Stimulated activated CD8-positive, alpha-beta memory T cell treated with anti-CD3 and anti-CD28 coated beads, Interleukin-7, amount 100 ng/mL, for 24 hours (primary cell): ENCODE measurements at regions not wholly inside any gene's neighbourhood (a gene's known extent, or its start where the extent isn't known, plus 50 kb on each side); places are given as distances from the start of the nearest gene placed in this dataset.
"Not testable (repeated sequence)": the region's sequence is repeated elsewhere in the genome, so short reads cannot be mapped to it uniquely, and the experiment has no call there.

ENCODE experiments used
- DNase-seq: peaks from one replicate; pipeline ENCODE4 v3.0.0-alpha.2; 2020; ENCODE audit warnings: low read depth

DNA sequence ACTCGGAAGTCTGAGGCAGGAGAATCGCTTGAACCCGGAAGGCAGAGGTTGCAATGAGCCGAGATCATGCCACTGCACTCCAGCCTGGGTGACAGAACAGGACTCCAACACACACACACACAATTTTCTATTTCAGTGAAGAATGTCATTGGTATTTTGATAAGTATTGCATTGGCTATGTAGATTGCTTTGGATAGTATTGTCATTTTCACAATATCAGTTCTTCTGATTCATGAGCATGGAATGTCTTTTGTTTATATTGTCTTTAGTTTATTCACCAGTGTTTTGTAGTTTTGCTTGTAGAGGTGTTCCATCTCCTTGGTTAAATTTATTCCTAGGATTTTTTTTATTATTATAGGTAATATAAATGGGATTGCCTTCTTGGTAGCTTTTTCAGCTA lies 693.4 kb upstream of the SYT4 start:
- no peak for DNase-seq

DNA sequence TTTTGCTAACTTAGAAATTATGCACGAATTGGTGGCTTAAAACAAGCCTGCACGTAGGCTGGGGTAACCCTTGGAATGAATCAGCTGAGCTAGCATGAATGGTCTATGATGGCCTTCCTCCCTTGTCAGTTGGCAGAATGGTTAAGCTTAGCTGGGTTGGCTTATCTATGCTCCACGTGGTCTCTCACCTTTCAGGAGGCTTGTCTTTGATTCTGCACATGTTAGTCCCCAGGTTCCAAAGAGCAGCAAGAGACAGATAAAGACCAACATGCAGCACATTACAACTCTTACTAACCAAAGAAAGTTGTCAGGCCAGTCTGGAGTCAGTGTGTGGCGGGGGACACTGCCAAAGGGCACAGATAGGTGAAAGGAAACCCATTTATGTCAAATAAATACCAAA lies 700.9 kb upstream of the SYT4 start:
- no peak for DNase-seq

DNA sequence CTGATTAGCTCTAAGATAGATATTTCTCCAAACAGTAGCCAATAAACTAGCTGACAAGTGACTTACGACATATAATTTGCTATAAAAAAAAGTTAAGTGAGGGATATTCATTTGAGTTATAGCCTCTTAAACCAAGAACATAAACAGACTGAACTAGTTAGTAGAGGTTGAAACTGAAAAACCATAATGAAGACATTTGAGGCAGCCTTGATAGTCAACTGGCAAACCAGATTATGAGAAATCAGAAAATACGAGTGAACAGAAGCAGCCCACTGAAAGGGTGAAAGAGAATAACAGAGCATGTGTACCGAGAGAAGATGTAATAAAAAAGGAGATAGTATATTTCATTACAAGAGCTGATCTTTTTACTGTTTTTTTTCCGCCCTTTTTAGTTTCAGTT lies 698.1 kb upstream of the SETBP1 start:
- DNase-seq = no peak

DNA sequence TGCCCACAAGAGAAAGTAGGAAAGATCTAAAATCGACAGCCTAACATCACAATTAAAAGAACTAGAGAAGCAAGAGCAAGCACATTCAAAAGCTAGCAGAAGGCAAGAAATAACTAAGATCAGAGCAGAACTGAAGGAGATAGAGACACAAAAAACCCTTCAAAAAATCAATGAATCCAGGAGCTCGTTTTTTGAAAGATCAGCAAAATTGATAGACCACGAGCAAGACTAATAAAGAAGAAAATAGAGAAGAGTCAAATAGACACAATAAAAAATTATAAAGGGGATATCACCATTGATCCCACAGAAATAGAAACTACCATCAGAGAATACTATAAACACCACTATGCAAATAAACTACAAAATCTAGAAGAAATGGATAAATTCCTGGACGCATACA lies 693.6 kb upstream of the SETBP1 start:
- not testable (repeated sequence) for DNase-seq

DNA sequence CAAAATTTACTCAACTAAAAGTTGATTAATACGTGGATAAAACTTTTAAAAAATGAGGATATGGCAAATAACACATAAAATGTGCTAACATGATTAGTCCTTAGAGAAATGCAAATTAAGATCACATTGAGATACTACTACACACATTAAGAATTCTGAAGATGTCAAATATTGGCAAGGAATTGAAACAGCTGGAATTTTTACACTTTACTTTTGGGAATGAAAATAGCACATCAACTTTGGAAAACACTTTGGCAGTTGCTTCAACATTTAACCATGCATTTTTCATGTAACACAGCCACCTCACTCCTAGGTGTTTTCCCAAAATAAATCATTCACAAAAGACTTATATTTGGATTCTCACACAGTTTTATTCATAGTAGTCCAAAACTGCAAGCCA lies 687.9 kb upstream of the SETBP1 start:
- no peak for DNase-seq

DNA sequence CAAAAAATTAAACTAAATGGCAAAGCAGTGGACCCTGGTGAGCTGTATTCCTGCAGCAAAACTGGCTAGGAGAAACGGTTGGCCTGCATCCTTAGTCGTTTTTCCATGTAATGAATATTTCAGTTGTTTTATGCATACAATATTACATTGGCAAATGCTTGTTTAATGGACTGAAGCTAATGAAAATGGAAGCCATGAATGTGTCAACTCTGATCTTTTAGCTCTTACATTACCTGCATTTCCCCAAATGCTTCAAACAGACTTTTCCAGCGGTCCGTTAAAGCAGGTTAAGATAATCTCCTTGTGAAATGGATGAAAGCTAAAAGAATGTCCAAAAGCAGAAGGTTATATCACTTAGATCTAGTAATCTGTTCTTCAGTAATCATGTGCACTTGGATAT lies 686.3 kb upstream of the SETBP1 start:
- no peak for DNase-seq

DNA sequence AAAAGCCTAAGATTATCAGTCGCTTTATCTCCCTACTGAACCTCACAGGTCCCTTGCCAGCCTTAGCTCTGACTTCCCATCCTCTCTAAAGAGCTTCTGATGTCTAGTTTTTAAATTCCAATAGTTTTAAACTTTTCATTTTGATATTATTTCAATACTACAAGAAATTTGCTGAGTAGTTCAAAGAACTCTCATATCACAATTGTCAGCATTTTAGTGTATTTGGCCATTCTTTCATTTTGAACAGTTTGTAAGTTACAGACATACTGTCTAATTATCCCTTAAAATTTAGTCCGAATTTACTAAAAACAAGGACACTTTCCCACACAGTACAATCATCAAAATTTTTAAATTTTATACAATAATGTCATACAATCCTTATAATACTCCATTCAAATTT lies 666.8 kb upstream of the SETBP1 start:
- no peak for DNase-seq

DNA sequence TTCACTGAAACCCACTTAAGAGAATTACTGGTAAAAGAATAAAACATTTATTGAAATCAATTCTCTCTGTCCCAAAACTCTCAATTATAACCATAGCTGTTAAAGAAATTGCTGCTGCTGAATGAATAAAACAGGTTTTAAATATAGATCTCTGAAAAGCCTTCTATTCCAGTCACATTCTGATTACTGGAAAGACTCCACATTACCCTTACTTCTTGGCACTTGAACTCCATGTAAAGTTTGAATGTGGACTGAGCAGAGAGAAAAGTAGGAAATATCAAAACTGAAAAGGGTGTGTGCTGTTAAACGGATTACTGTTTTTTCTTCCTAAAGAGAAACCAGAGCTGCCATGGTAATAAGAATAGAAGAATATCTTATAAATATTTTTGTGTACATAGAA lies 655.3 kb upstream of the SETBP1 start:
- DNase-seq = no peak

DNA sequence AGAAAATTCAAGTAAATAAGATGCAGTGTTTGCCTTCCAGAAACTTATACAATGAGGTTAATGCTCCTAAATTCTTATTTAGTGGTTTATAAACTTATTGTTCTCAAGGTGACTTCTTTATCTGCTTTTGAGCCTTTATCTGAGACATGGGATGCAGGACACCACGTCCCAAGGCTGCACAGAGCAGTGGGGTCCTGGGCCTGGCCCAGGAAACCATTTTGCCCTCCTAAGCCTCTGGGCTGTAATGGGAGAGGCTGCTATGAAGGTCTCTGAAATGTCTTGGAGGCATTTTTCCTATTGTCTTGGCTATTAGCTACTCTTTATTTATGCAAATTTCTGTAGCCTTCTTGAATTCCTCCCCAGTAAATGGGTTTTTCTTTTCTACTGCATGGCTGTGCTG lies 652.6 kb upstream of the SETBP1 start:
- no peak for DNase-seq

DNA sequence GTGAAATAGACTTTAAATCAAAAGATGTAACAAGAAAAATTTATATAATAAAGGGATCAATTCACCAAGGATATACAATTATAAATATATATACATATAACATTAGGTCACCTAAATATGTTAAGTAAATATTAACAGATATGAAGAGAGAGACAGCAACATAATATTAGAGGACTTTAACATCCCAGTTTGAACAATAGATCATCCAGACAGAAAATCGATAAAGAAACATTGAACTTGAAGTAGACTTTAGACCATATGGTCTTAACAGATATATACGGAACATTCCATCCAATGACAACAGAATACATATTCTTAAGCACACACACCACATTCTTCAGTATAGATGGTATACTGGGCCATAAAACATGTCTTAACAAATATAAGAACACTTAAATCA lies 649.6 kb upstream of the SETBP1 start:
- no peak for DNase-seq

DNA sequence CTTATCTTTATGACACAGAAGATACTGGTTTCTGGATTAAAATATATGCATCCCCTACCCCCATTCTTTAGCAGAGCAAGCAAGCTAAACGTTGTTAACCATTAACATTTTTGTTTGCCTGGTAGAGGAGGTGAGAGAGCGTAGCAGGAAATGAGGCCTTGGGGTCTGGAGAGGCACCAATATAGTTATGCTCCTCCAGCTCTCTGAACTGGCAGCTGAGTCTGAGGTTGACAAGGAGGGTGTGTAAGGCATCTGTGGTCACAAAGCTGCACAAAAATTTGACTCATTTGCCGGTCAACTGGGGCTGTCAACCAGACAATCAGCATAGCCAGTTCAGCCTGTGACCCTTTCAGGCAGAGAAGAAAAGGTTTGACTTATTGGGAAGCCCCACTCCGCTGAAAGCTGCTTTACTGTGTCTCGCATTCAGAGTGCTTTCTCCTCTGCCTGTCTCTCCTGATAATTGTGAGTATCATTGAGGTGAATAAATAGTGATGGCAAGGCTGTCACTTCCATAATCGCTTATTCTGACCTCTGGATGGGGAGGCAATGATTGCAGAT lies 647.5 kb upstream of the SETBP1 start:
- no peak for DNase-seq

DNA sequence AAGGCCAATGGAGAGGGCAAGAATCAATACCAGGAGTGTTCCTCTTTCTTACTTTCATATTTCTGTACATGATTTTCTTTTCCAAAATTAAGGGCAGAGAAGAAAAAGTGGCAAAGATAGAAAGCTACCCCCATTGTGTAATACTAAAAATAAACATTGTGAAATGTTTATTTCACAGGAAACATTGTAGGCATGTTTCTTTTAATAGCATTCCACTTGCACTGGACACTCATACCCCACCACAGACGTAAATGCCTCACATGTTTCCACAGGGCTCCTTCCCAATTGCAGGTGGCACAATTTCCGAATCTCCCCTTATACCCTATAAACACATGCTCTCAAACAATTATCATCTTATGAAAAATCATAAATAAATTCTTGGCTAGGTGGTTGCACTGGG lies 645.1 kb upstream of the SETBP1 start:
- no peak for DNase-seq

DNA sequence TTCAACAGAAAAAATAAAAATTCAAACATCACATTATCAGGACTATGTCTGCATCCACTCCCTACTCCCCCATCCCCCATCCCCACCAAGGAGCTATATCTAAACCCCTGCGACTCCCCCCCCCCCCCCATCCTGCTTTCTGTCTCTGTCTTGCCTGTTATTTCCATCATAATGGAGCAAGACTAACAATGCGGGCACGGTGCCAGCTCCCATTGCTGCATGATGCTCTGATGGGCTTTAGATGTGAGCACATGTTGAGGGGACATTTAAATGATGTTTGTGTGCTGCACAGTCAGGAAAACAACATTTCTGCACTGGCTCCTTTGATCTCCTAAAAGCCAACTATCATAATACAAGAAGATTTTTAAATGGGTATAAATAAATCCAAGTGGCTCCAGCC lies 644.2 kb upstream of the SETBP1 start:
- DNase-seq = no peak

DNA sequence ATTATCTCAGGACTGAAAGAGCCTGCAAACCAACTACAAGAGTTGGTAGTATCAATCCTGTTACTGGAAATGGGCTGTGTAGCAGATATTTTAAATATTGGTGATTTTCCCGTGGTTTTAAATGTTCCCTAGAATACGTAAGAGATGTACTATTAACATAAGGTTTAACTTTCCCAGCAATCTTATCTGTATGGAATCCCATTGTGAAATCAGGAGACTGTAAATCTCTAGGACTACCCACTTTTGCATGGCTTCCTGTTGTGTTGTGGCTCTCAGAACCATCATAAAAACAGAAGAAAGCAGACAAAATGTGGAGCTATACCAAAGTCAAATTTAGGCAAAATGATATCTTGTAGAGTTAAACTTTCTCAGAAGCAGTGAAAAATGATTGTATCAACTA lies 641.5 kb upstream of the SETBP1 start:
- no peak for DNase-seq

DNA sequence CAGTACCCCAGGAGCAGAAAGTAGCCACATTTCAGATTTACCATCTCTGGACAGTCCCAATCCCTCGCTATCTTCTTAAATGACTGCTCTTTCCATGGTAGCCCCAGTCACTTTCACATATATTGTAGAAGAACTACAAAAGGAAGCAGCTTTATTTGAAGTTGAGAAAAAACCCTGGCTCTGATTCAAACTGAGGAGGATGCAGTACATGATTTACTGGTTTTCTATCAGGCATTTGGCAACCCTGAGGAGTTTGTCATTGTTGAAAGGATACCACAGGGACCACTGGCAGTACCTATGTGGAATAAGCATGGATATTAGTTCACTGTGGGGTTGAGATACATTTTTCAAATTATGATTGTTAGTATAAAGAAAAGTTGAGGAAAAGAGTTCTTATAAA lies 640.9 kb upstream of the SETBP1 start:
- no peak for DNase-seq

DNA sequence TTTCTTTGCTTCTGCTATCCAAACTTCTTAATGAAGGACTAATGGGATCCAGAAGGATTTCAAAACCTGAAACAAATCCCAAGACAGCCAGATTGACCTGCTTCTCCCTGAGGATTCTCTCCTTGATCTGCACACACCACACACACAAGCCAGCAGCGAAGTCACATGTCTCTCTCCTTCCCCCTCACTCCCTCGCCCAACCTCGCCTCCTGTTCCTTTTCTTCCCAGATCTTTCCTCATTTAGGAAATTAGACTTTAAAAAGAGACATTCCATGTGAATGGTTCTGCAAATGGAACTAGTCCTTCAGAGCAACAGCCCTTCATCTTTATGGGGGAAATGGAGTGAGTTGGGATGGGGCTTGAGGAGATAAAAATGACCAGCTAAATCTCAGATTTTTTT lies 639.1 kb upstream of the SETBP1 start:
- DNase-seq = no peak

DNA sequence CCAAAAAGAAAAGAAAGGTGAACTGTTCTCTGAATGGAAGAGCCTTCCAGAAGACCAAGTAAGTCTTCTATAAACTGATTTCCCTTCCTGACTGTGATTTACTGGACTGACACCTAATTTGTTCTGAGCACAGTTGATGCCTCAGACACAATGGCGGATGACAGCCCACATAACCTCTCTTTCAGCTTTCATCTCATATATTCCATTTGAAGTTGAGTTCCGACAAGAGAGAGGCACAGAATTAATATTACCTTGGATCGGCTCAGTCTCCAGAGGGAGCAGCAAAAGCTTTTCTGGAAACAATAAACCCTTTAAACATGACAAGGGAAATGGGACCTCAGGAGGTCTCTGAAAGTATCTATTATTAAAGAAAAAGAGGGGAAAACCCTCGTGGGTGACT lies 638.7 kb upstream of the SETBP1 start:
- no peak for DNase-seq

DNA sequence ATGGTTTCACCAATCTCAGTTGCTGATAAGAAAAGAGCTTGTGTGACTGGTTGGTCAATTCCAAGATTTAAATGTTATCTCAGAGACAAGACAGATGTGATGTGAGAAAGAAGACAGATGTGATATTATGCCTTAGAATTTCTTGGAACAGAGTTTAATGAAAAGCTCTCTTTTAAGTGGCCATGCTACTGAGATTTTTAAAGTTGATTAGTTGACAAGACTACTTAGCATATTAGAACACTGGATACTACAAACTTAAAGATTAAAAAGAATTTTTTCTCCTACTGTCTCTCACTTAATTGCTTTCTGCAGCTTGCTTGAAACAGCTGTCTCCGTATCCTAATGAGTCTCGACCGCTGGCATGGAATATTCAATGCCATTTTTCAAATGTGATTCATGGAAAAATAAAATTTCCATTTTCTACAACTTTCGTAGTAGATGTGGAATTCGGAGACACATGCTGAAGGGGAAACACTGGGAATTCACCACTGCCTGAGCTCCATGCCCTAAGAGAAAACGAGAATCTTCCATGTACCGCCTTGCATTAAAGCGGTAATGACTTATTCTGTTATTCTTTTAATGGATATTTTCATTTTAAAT lies 634.2 kb upstream of the SETBP1 start:
- no peak for DNase-seq

DNA sequence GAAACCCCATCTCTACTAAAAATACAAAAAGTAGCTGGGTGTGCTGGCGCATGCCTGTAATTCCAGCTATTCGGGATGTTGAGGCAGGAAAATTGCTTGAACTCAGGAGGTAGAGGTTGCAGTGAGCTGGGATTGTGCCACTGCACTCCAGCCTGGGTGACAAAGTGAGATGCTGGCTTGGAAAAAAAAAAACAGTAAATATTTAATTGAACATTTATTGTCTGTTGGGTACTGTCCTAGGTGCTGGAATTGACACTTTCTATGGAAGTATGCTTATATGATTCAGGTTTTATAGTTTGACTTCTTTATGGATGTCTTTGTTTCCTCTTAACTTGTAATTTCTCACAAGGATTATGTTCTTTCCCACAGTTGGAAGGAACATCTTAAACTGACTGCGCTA lies 633.1 kb upstream of the SETBP1 start:
- DNase-seq = no peak

DNA sequence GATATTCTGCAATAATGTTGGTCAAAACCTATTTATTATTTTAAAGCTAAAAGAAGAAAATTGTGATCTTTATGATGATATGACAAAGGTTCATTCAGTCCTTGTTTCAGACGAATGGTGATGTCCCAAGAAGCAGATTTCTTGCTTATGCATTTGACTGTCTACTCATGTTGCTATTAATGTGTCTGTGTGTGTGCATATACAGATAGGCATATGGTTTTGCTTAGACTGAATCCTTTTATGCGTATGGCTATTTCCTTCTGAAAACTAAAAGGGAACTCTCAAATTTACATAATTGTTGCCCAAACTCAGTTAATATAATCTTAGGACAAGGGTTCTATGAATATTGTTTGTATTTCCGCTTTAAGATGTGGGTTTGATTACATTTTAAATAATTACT lies 632.3 kb upstream of the SETBP1 start:
- DNase-seq = no peak

DNA sequence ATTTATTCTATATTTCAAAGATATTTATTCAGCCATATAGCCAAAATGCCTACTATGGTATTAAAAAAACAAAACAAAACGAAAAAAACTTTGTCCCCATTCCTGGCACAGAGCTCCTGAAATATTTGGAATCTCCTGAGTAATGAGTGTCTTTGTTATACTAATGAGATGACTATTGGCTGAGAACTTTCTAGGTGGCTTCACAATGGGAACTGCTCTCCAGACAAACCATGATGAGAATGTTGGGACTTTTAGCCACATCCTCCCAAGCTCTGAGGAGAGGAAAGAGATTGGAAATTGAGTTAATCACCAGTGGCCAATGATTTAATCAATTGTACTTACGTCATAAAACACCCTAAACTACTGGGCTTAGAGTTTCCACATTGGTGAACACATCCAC lies 631.8 kb upstream of the SETBP1 start:
- no peak for DNase-seq

DNA sequence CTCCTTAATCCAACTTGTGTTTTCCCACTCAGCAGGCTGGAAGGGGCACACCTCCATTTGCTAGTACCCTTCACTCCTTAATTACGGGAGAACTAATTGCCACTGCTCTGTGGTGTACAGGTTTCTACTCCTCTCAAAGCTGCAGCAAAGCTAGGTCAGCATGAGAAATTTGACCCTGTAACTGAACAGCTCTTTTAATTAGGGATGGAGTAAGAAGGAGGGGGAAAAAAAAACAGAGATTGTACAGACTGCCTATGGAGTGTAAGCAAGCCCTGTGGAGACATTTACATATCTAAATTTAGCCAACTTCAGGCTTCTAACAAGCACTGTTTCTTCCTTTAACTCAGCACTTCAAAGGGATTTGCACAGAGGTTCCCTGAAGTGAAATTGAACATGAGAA lies 629.7 kb upstream of the SETBP1 start:
- DNase-seq = no peak

DNA sequence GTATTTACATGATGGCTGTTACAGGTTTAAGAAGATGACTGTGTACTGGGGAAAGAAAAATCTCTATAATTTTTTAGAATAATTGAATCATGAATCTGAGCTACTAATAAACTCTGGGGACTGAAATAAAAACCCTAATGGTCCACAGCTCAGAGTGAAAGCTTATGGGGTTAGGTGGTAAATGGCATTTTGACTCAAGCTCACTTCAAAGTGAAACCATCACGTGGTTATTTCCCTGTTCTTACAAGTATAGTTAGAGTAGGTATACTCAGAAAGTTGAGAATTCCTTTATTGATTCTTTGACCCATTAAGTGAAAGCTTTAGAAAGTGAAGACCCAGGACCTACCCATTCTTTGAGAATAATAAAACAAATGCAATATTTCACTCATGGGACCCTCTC lies 626.2 kb upstream of the SETBP1 start:
- no peak for DNase-seq

DNA sequence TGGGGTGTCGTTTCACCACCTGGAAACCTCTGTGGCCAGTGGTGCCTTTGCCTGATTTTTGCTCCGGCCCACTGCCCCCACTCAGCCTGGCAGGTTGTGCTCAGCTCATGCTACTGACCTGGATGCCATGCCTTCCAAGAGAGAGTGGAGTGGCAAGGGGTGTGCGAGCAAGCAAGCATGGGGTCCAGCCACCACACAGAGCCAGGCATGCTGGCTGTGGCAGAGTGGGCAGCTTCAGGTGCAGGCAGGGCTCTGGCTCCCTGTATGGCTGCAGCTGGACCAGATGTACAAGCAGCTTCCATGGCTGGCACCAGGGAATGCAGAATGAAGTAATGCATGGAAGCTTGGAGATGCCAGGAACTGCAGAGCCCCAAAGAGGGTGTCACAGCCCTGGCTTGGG lies 620.5 kb upstream of the SETBP1 start:
- no peak for DNase-seq

DNA sequence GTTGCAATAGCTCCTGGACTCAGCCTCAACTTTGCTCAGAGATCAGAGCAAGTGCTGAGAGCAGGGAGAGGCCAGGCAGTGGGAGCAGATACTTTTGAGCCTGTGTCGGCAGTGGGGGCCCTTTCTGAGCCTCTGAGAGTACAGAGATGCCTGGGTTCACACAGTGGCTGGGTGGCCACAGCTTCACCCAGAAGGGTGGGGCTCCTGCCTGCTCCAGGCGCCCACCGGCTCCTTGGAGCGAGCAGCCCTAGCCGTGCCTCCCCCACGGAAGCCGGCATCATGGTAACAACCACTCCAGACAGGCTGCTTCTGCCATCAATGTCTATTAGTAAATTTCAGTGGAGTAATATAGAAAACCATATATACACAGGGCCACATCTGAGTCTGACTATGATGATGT lies 619.2 kb upstream of the SETBP1 start:
- DNase-seq = no peak
